CD14-positive monocyte (primary cell): ENCODE measurements at regions not wholly inside any gene's neighbourhood (a gene's known extent, or its start where the extent isn't known, plus 50 kb on each side); places are given as distances from the start of the nearest gene placed in this dataset.

Experiments used
- DNase-seq, 3 donors: peaks; one replicate each; pipeline ENCODE4 v3.0.0-alpha.2; 2011 to 2022
- H2AFZ ChIP-seq: 2 replicates; pipeline ENCODE4 v1.6.0; 2012; ENCODE audit warnings: mild to moderate bottlenecking, low read depth, low read length, inconsistent platforms; ENCODE audit not compliant: insufficient read depth, poor library complexity, severe bottlenecking
- H3K27ac ChIP-seq, 2 donors: 1 replicate in 1 of 2; 2 replicates in 1 of 2; pipeline ENCODE4 v1.5.1; 2012 to 2013; ENCODE audit warnings: low read length in 2 of 2, control low read depth in 1 of 2, inconsistent platforms in 1 of 2, low read depth in 1 of 2, mild to moderate bottlenecking in 1 of 2
- H3K27me3 ChIP-seq, 2 donors: one replicate each; pipeline versions ENCODE4 v1.6.0 to v1.6.1; 2011 to 2013; ENCODE audit warnings: low read length in 2 of 2; ENCODE audit not compliant: control insufficient read depth in 2 of 2, insufficient read depth in 2 of 2
- H3K36me3 ChIP-seq, 2 donors: replicated peaks in 1 of 2; 1 replicate in 1 of 2; 2 replicates in 1 of 2; pipeline versions ENCODE4 v1.5.1 to v1.6.1; 2012 to 2013; ENCODE audit warnings: low read length in 2 of 2, control low read depth in 1 of 2, inconsistent platforms in 1 of 2, mild to moderate bottlenecking in 1 of 2; ENCODE audit not compliant: insufficient read depth in 2 of 2, control insufficient read depth in 1 of 2
- H3K4me1 ChIP-seq, 2 donors: 1 replicate in 1 of 2; 2 replicates in 1 of 2; pipeline versions ENCODE4 v1.5.1 to v1.6.1; 2012 to 2013; ENCODE audit warnings: low read length in 2 of 2, control low read depth in 1 of 2, inconsistent platforms in 1 of 2, mild to moderate bottlenecking in 1 of 2, moderate library complexity in 1 of 2; ENCODE audit not compliant: insufficient read depth in 2 of 2, control insufficient read depth in 1 of 2
- H3K4me2 ChIP-seq: replicated peaks from 2 replicates; pipeline ENCODE3; 2012; ENCODE audit warnings: low read length, moderate library complexity, mild to moderate bottlenecking; ENCODE audit not compliant: poor library complexity, severe bottlenecking; ENCODE audit errors: extremely low read depth
- H3K4me3 ChIP-seq, 3 experiments: fragments of 200-600 bp in 1 of 3; sonication (generic) in 1 of 3; replicated peaks in 1 of 3; 1 replicate in 2 of 3; 2 replicates in 1 of 3; pipeline ENCODE4 v1.5.1; 2011 to 2013; ENCODE audit warnings: low read length in 3 of 3, mild to moderate bottlenecking in 3 of 3, control low read depth in 2 of 3, low read depth in 2 of 3, inconsistent platforms in 1 of 3, moderate library complexity in 1 of 3
- H3K79me2 ChIP-seq: 2 replicates; pipeline ENCODE4 v1.6.0; 2012; ENCODE audit warnings: mild to moderate bottlenecking, control low read depth, inconsistent platforms, low read length, moderate library complexity; ENCODE audit not compliant: insufficient read depth
- H3K9ac ChIP-seq: 2 replicates; pipeline ENCODE4 v1.6.0; 2017; ENCODE audit warnings: low read length, mild to moderate bottlenecking; ENCODE audit not compliant: insufficient read depth, poor library complexity, severe bottlenecking
- H3K9me3 ChIP-seq, 2 donors: replicated peaks in 1 of 2; 1 replicate in 1 of 2; 2 replicates in 1 of 2; pipeline versions ENCODE4 v1.5.1 to v1.6.1; 2012 to 2013; ENCODE audit warnings: low read length in 2 of 2, control low read depth in 1 of 2; ENCODE audit not compliant: control insufficient read depth in 1 of 2, insufficient read depth in 1 of 2
- H4K20me1 ChIP-seq: 2 replicates; pipeline ENCODE4 v1.6.0; 2012; ENCODE audit warnings: mild to moderate bottlenecking, low read length, control low read depth, moderate library complexity; ENCODE audit not compliant: insufficient read depth
- H3K27ac Mint-ChIP-seq, 7 donors: one replicate each; pipeline ENCODE4 v1.8.0; 2020; ENCODE audit warnings: mild to moderate bottlenecking in 7 of 7, mixed read lengths in 7 of 7, moderate library complexity in 6 of 7, inconsistent platforms in 2 of 7
- H3K27me3 Mint-ChIP-seq, 3 donors: one replicate each; pipeline ENCODE4 v1.8.0; 2021 to 2022; ENCODE audit warnings: low read depth in 3 of 3, mild to moderate bottlenecking in 3 of 3, mixed read lengths in 3 of 3, moderate library complexity in 3 of 3, inconsistent platforms in 1 of 3
- H3K36me3 Mint-ChIP-seq, 2 donors: one replicate each; pipeline ENCODE4 v1.8.0; 2020; ENCODE audit warnings: mixed read lengths in 2 of 2, inconsistent platforms in 1 of 2, mild to moderate bottlenecking in 1 of 2
- H3K4me1 Mint-ChIP-seq: one replicate; pipeline ENCODE4 v1.8.0; 2020; ENCODE audit warnings: mild to moderate bottlenecking, mixed read lengths
- H3K4me3 Mint-ChIP-seq, 2 donors: one replicate each; pipeline ENCODE4 v1.8.0; 2020; ENCODE audit warnings: mild to moderate bottlenecking in 2 of 2, mixed read lengths in 2 of 2, moderate library complexity in 1 of 2
- H3K9me3 Mint-ChIP-seq, 7 donors: one replicate each; pipeline ENCODE4 v1.8.0; 2020 to 2022; ENCODE audit warnings: mixed read lengths in 7 of 7, mild to moderate bottlenecking in 6 of 7, moderate library complexity in 6 of 7, inconsistent platforms in 2 of 7
- CTCF ChIP-seq: fragments of 200-600 bp; IDR thresholded peaks from one replicate; pipeline ENCODE4 v1.8.0; 2022; ENCODE audit warnings: antibody characterized with exemption, mild to moderate bottlenecking
- WGBS: methylation state at CpG from one replicate; pipeline ENCODE4 v1.1.5; 2013; ENCODE audit warnings: missing lambda C conversion rate; ENCODE audit not compliant: insufficient coverage; 5-methylcytosine and 5-hydroxymethylcytosine counted together
- intact Hi-C, 2 donors: fragments of 100-400 bp; cut with micrococcal nuclease; formaldehyde crosslinking; loops; one replicate each; pipeline versions ENCODE4 v1.15.0 to v1.15.1; 2023

GRCh38 chr2:22261165-22261564, 1123.8 kb upstream of the KLHL29 start:
- peaks cover 0 to 10% (median 6%) of the 10 kb centered on the region in 7 donors for H3K9me3 Mint-ChIP-seq

GRCh38 chr2:22270341-22270740, 1114.6 kb upstream of the KLHL29 start:
- no peak overlapping the region for H3K4me3 Mint-ChIP-seq
- intact Hi-C loops: no loop called here
- Histone ChIP-seq H4K20me1 (no peaks in the 10 kb centered on the region), H3K79me2 (no peaks in the 10 kb centered on the region), H2AFZ (no peak overlapping the region), H3K27ac (no peak overlapping the region), H3K9ac (no peak overlapping the region), H3K4me3 (no peak overlapping the region), H3K36me3 (no peaks in the 10 kb centered on the region), H3K27me3 (no peaks in the 10 kb centered on the region), H3K9me3 (no peaks in the 10 kb centered on the region), H3K4me2 (no peak overlapping the region), H3K4me1 (peaks cover 4 to 9% of the 10 kb centered on the region in 2 donors)
- H3K4me1 Mint-ChIP-seq: peaks cover 7% of the 10 kb centered on the region
- no peak overlapping the region for H3K27ac Mint-ChIP-seq
- DNase-seq: no peak
- TF ChIP-seq CTCF: no peak
- no CpG with 5 or more reads among the region's 1 CpG for WGBS
- H3K9me3 Mint-ChIP-seq: peaks cover 0 to 11% (median 6%) of the 10 kb centered on the region in 7 donors
- H3K36me3 Mint-ChIP-seq: no peaks in the 10 kb centered on the region
- peaks cover 0 to 6% (median 3%) of the 10 kb centered on the region in 3 donors for H3K27me3 Mint-ChIP-seq

More at GRCh38 chr2:22261165-22261564, 1123.8 kb upstream of the KLHL29 start:
- Histone ChIP-seq H3K4me2 (no peak overlapping the region), H3K27me3 (no peaks in the 10 kb centered on the region), H3K27ac (no peak overlapping the region), H3K79me2 (no peaks in the 10 kb centered on the region), H3K9ac (no peak overlapping the region), H3K4me3 (no peak overlapping the region), H4K20me1 (no peaks in the 10 kb centered on the region), H3K9me3 (no peaks in the 10 kb centered on the region), H3K4me1 (no peaks in the 10 kb centered on the region), H3K36me3 (no peaks in the 10 kb centered on the region), H2AFZ (no peak overlapping the region)
- H3K36me3 Mint-ChIP-seq: no peaks in the 10 kb centered on the region
- no peak for DNase-seq
- H3K27ac Mint-ChIP-seq: no peak overlapping the region
- peaks cover 0 to 1% (median 1%) of the 10 kb centered on the region in 3 donors for H3K27me3 Mint-ChIP-seq
- WGBS: 100% methylated on average over 1 of the region's 7 CpGs
- intact Hi-C loops: no loop called here
- no peaks in the 10 kb centered on the region for H3K4me1 Mint-ChIP-seq
- TF ChIP-seq CTCF: no peak
- H3K4me3 Mint-ChIP-seq: no peak overlapping the region
